HCT116 (cell line): ENCODE measurements at regions not wholly inside any gene's neighbourhood (a gene's known extent, or its start where the extent isn't known, plus 50 kb on each side); places are given as distances from the start of the nearest gene placed in this dataset.

Experiments
- FOSL1 ChIP-seq: IDR thresholded peaks from 2 replicates; pipeline ENCODE4 v1.6.1; 2012; ENCODE audit warnings: low read depth
- MAX ChIP-seq: IDR thresholded peaks from 2 replicates; pipeline ENCODE4 v1.6.1; 2012
- POLR2A ChIP-seq: IDR thresholded peaks from 2 replicates; pipeline ENCODE4 v1.7.0; 2011; ENCODE audit warnings: borderline replicate concordance; ENCODE audit not compliant: insufficient read depth, insufficient read length; ENCODE audit errors: extremely low read depth
- POLR2AphosphoS5 ChIP-seq: IDR thresholded peaks from 2 replicates; pipeline ENCODE4 v1.6.1; 2011; ENCODE audit warnings: mild to moderate bottlenecking, low read depth, low read length, moderate library complexity
- RAD21 ChIP-seq: IDR thresholded peaks from 2 replicates; pipeline ENCODE4 v1.6.1; 2012; ENCODE audit warnings: low read depth, mild to moderate bottlenecking
- REST ChIP-seq: IDR thresholded peaks from 2 replicates; pipeline ENCODE4 v1.6.1; 2012; ENCODE audit warnings: low read depth
- YY1 ChIP-seq: IDR thresholded peaks from 2 replicates; pipeline ENCODE4 v1.6.1; 2011; ENCODE audit warnings: low read length, low read depth, moderate library complexity, mild to moderate bottlenecking; ENCODE audit not compliant: insufficient replicate concordance; ENCODE audit errors: extremely low read depth
- ZFX ChIP-seq: fragments of 450-650 bp; IDR thresholded peaks from 2 replicates; pipeline ENCODE4 v1.6.1; 2017
- TF ChIP-seq, protein P1 (sequence below): IDR thresholded peaks from 2 replicates; pipeline ENCODE4 v1.6.1; 2011; ENCODE audit warnings: mild to moderate bottlenecking, low read length, moderate library complexity; ENCODE audit not compliant: insufficient replicate concordance; ENCODE audit errors: extremely low read depth

GRCh38 chr1:106225403-106225802 is 831.1 kb upstream of the PRMT6 start:
- TF ChIP-seq POLR2AphosphoS5, result no peak
- TF ChIP-seq FOSL1, result no peak
- no peak for TF ChIP-seq ZFX
- no peak for TF ChIP-seq POLR2A
- no peak for TF ChIP-seq RAD21
- no peak for TF ChIP-seq REST
- TF ChIP-seq MAX, result no peak
- TF ChIP-seq, protein P1, sequence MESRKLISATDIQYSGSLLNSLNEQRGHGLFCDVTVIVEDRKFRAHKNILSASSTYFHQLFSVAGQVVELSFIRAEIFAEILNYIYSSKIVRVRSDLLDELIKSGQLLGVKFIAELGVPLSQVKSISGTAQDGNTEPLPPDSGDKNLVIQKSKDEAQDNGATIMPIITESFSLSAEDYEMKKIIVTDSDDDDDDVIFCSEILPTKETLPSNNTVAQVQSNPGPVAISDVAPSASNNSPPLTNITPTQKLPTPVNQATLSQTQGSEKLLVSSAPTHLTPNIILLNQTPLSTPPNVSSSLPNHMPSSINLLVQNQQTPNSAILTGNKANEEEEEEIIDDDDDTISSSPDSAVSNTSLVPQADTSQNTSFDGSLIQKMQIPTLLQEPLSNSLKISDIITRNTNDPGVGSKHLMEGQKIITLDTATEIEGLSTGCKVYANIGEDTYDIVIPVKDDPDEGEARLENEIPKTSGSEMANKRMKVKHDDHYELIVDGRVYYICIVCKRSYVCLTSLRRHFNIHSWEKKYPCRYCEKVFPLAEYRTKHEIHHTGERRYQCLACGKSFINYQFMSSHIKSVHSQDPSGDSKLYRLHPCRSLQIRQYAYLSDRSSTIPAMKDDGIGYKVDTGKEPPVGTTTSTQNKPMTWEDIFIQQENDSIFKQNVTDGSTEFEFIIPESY, result no peak
- TF ChIP-seq YY1, result no peak
